SK-N-MC (cell line): ENCODE measurements at regions not wholly inside any gene's neighbourhood (a gene's known extent, or its start where the extent isn't known, plus 50 kb on each side); places are given as distances from the start of the nearest gene placed in this dataset.

ENCODE experiments used
- EZH2 ChIP-seq: fragments of 200-600 bp; sonication (generic); IDR thresholded peaks from one replicate; pipeline ENCODE4 v1.6.1; 2017; ENCODE audit warnings: antibody characterized with exemption
- FOXP2 ChIP-seq: optimal IDR thresholded peaks from 2 replicates; pipeline ENCODE3; 2011; ENCODE audit warnings: mild to moderate bottlenecking, moderate library complexity; ENCODE audit not compliant: insufficient read depth; ENCODE audit errors: extremely low read length, control extremely low read depth

- TF ChIP-seq EZH2: no peak
- TF ChIP-seq FOXP2: no peak
These were observed 569.7 kb upstream of the TENM4 start for GRCh38 chr11:80010536-80010935.
